ENCODE measurements at regions not wholly inside any gene's neighbourhood (a gene's known extent, or its start where the extent isn't known, plus 50 kb on each side); places are given as distances from the start of the nearest gene placed in this dataset.

DNA sequence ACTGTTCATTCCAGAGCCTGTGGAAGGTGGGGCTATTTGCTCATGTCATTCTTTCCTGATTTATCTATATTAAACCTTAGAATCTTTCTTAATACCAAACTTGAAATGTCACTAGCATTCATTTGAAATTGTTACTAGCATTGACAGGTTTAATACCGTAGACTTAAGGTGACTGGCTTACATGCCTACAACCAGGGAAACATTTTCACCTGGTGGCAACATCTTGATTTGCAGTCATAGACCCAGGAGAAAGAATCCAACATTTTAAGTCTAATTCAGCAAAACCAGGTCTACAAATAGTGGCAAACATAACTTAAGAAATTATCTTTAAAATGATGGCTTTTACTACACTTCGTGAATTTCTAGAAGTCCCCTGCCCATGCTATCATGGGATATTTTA is 353.7 kb downstream of the HTR7 start:
- no peak for DNase-seq

DNA sequence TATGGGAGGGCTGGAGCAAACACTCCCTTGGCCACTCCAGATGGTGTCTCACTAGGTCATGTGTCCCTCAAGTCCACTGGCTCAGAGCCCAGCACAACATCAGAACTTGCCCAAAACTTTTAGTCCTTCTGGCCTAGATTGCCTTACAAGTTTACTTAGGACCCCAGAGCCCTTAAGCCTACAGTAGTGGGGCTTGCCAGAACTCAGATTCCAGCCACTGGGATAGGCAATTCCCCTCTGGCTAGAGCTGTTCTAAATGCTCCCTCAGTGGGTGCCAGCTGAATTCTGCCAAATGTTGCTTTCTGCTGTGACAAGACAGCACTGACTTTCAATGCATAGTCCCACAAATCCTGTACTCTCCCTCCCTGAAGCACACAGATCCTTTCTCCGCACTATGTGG is 331.1 kb downstream of the HTR7 start:
- DNase-seq, result no peak

- no peak for DNase-seq
These were observed 327.3 kb downstream of the HTR7 start for GRCh38 chr10:90530521-90530920.

GRCh38 chr10:90557385-90557784 is 300.5 kb downstream of the HTR7 start:
- no peak for DNase-seq

GRCh38 chr10:90560331-90560730 is 297.5 kb downstream of the HTR7 start:
- no peak for DNase-seq

GRCh38 chr10:90561666-90562065 is 296.2 kb downstream of the HTR7 start:
- no peak for DNase-seq

DNA sequence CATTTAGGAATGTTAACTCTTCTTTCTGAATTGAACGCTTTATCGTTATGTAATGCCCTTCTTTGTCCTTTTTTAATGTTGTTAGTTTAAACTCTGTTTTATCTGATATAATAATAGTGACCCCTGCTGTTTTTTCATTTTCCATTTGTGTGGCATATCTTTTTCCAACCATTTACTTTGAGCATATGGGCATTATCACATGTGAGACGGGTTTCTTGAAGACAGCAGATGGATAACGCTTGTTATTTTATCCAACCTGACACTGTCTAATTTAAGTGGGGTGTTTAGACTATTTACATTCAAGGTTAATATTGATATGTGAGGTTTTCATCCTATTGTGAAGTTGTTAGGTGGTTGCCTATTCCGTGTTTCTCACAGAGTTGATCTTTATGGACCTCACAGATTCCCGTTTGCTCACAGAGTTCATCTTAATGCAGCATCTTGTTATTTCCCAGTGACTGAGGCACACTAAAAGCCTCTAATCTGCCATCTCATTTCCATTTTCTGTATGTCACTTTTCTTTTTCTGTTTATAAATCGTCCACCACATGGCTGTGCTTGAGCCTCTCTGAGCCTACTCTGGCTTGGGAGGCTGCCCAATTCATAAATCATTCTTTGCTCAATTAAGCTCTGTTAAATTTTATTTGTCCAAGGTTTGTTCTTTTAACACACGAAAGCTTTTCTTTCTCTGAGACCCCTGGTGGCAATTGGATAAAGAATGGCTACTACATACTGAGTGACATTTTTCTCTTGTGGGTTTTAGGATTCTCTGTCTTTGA is 286.2 kb downstream of the HTR7 start:
- no peak for DNase-seq

DNA sequence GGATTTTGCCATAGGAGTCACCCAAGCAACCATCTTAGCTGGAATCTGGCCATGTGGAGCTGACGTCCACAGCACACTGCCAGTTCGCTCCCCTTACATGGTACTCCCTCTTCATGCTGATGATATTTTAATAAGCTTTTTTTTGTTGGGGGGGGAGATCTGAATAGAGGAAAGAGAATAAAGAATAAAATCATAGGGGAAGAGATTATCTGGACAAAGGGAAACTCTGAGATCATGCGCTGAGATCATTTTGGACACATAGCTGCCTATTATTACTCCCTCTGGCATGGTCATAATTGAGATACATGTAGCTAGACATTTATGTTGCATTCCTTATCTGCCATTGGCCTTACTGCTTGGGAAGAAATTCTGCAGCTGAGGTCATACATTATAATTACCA is 282.7 kb downstream of the HTR7 start:
- DNase-seq, result no peak

- no peak for DNase-seq
These were observed 280.3 kb downstream of the HTR7 start for GRCh38 chr10:90577569-90577968.

GRCh38 chr10:90579602-90580242 is 278.1 kb downstream of the HTR7 start:
- peak; percentile 38 for DNase-seq

- DNase-seq, result no peak
These were observed 274.4 kb downstream of the HTR7 start for GRCh38 chr10:90583416-90583815.

DNA sequence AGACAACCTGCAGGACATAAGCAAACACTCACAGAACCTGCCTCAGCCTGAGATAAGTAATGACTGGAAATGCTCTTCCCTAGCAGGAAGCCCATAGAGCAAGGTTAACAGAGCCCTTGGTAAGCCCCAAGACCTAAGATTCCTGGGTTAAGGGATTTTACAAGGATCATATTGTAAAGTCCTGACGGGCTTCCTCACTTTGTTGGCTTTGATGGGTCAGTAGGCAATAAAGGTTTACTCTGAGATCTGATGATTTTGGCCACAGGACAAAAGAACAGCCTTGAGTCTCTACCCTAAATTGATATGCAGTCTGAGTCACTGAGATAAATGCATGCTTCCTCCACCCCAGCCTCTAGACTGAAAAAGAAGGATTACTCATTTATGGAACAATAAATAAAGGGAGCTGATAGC is 270.8 kb downstream of the HTR7 start:
- peak; percentile 63 for DNase-seq

DNA sequence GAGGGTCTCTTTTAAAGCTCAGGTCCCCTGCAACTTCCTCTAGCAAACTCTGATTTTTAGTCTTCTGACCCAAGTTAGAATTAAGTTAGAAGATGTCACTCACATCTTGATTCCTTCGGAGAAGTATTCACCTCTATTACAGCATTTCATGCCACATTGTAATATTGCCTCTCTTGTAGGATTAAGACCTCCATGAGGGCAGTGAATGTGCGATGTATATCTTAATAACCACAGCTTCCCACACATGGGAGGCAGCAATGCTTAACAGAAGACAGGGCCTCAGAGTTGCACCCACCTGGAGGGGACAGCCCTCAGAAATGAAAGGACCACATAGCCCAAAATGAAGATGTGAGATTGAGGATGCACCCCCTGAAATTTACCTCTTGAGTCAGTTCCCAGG is 270.3 kb downstream of the HTR7 start:
- no peak for DNase-seq

- DNase-seq, result no peak
These were observed 269.6 kb downstream of the HTR7 start for GRCh38 chr10:90588222-90588621.

DNA sequence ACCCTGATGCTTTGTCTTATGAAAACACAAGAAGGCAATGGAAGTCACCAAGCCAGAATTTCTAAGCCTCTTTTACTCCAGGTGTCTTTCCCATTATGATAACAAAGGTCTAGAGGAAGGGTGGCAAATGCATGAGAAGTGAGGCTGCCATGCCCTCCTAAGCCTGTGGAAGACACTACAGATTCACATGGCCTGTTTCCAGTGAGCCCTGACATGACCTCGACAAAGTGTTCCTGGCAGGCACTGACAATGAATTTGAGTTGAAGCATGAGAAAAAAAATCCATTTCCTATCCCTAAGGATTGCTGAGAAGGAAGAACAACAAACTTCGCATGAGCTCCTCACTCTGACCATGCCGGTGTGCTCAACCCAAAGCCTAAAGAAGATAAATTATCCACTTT is 268.0 kb downstream of the HTR7 start:
- no peak for DNase-seq

- no peak for DNase-seq
These were observed 266.2 kb downstream of the HTR7 start for GRCh38 chr10:90591629-90592028.

DNA sequence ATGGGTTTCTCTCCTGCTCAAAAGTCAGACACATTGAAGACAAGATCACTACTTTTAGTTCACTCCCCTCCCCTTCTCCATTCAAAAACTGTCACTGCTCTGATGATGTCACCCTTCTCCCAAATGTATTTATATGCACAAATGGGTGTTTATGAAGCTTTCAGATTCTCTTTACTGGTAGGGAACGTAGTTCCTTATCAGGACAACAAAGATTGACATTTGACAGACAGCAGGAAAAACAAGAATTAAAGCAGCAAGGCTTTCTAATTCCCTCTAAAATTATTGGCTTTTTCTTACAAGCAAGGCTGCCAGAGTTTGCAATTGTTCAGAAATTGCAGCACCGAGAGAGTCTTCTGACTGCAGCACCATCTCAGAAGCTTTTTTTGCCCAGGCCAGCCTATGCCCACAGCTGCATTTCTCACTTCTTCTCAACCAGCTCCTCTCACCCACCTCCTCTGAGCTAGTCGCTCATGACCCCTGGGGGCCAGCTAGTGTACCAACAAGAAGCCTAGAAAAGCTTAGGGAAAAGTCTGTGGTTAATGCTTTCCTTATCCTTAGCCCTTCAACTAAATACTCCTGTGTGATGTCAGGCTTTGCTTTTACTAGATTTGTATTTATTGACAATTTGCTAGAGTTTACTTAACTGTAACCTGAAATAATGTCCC is 265.1 kb downstream of the HTR7 start:
- peak; percentile 54 for DNase-seq

- DNase-seq, result no peak
These were observed 259.3 kb downstream of the HTR7 start for GRCh38 chr10:90598513-90598912.

GRCh38 chr10:90602862-90603610 is 254.8 kb downstream of the HTR7 start:
- peak; percentile 53 for DNase-seq

GRCh38 chr10:90604636-90605035 is 253.2 kb downstream of the HTR7 start:
- no peak for DNase-seq

- DNase-seq, result no peak
These were observed 252.3 kb downstream of the HTR7 start for GRCh38 chr10:90605506-90605905.

DNA sequence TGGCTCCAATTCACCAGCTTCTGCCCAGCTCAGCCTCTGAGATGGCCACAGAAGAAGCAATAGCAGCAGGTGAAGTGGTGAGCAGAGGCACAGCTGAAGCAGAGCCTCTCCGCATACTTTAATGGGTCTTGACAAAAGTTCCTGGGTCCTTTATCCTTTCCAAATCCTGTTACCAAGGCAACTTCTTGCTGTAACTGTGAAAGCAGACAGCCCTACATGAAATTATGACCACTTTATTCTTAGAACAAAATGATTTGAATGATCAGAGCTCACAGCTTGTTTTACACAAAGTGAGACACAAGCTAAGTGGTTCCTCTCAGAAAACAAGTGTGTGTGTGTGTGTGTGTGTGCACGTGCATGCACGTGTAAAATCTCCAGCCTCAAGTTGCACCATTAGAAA is 245.6 kb downstream of the HTR7 start:
- no peak for DNase-seq

DNA sequence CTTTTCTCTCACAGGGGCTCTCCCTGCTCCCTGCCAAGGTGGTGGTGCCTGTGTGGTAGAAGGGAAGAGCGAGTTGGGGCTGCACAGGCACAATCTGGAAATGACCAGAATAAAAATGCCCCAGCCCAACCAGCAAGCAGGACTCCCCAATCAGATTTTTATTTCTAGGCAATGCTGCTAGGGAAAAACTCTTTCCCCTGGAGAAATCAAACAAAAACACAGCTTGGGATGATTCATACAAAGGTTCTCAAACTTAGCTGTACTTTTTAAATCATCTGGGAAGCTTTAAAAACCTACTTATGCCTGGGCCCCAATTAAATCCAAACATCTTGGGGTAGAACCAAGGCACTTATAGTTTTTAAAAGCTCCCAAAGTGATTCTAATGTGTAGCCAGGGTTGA is 243.2 kb downstream of the HTR7 start:
- no peak for DNase-seq

Data from EL (cell line).